IMR-90 (cell line): ENCODE measurements at regions not wholly inside any gene's neighbourhood (a gene's known extent, or its start where the extent isn't known, plus 50 kb on each side); places are given as distances from the start of the nearest gene placed in this dataset.
A peak's percentile ranks its signal among the peaks of the same experiment; 100 is the strongest.

Experiments used
- ATAC-seq: fragments of 200-7000 bp; cut with Tn5 transposase; 2 replicates; pipeline ENCODE4 v1.9.1; 2020; ENCODE audit warnings: low read depth, mild to moderate bottlenecking, moderate library complexity
- BruUV-seq: library from RNA; stranded (reverse); fragments of 400-500 nt; replicated peaks from 2 replicates; lab custom pipeline; 2021; lab: Mats Ljungman, UMichigan
- CTCF ChIA-PET: fragments of 300-600 bp; formaldehyde crosslinking; extraction: SDS; loops from one replicate; lab custom pipeline; 2021; ENCODE audit warnings: antibody characterized with exemption; lab: Yijun Ruan, JAX
- POLR2A ChIA-PET: fragments of 300-600 bp; sonication (Branson Sonifier 250); formaldehyde crosslinking; loops from one replicate; lab custom pipeline; 2022; ENCODE audit warnings: antibody characterized with exemption; ENCODE audit not compliant: unreplicated experiment; lab: Charles Lee
- DNase-seq: peaks from one replicate; pipeline ENCODE4 v3.0.0; 2013
- H2AFZ ChIP-seq: replicated peaks from 2 replicates; pipeline ENCODE3; 2013; ENCODE audit warnings: low read length, mild to moderate bottlenecking; ENCODE audit not compliant: poor library complexity
- H2AK5ac ChIP-seq: 2 replicates; pipeline ENCODE4 v1.6.1; 2013; ENCODE audit warnings: low read depth, low read length, inconsistent platforms
- H2AK9ac ChIP-seq: replicated peaks from 2 replicates; pipeline ENCODE3; 2013; ENCODE audit warnings: mild to moderate bottlenecking, low read depth, low read length, moderate library complexity; ENCODE audit not compliant: poor library complexity
- H2BK120ac ChIP-seq: 2 replicates; pipeline ENCODE4 v1.6.1; 2013; ENCODE audit warnings: low read depth, low read length, inconsistent platforms
- H2BK15ac ChIP-seq: 3 replicates; pipeline ENCODE4 v1.6.1; 2013; ENCODE audit warnings: low read depth, low read length, inconsistent platforms
- H2BK20ac ChIP-seq: 2 replicates; pipeline ENCODE4 v1.6.1; 2013; ENCODE audit warnings: low read depth, mild to moderate bottlenecking, inconsistent platforms, low read length, moderate library complexity
- H2BK5ac ChIP-seq: 2 replicates; pipeline ENCODE4 v1.6.1; 2013; ENCODE audit warnings: mild to moderate bottlenecking, low read depth, low read length, inconsistent platforms; ENCODE audit not compliant: poor library complexity, severe bottlenecking
- H3K14ac ChIP-seq: replicated peaks from 2 replicates; pipeline ENCODE4 v1.6.1; 2013; ENCODE audit warnings: low read depth, low read length, inconsistent platforms
- H3K18ac ChIP-seq: 2 replicates; pipeline ENCODE4 v1.6.1; 2013; ENCODE audit warnings: low read depth, low read length, control low read depth
- H3K23ac ChIP-seq: 2 replicates; pipeline ENCODE4 v1.6.1; 2013; ENCODE audit warnings: low read depth, low read length, inconsistent platforms
- H3K27ac ChIP-seq: 2 replicates; pipeline ENCODE4 v1.5.1; 2013; ENCODE audit warnings: mild to moderate bottlenecking, control low read depth, low read length; ENCODE audit not compliant: insufficient read depth
- H3K27me3 ChIP-seq: 2 replicates; pipeline ENCODE4 v1.6.1; 2013; ENCODE audit warnings: low read length; ENCODE audit not compliant: control insufficient read depth, insufficient read depth
- H3K36me3 ChIP-seq: 2 replicates; pipeline ENCODE4 v1.6.1; 2013; ENCODE audit warnings: low read length, mixed read lengths; ENCODE audit not compliant: control insufficient read depth, insufficient read depth
- H3K4ac ChIP-seq: 2 replicates; pipeline ENCODE4 v1.6.1; 2013; ENCODE audit warnings: low read depth, low read length, inconsistent platforms
- H3K4me1 ChIP-seq: 2 replicates; pipeline ENCODE4 v1.6.1; 2013; ENCODE audit warnings: low read length, mixed read lengths; ENCODE audit not compliant: control insufficient read depth, insufficient read depth
- H3K4me2 ChIP-seq: 2 replicates; pipeline ENCODE4 v1.6.1; 2013; ENCODE audit warnings: low read depth, mild to moderate bottlenecking, control low read depth, low read length, moderate library complexity
- H3K4me3 ChIP-seq: 2 replicates; pipeline ENCODE4 v1.5.1; 2013; ENCODE audit warnings: low read depth, mild to moderate bottlenecking, control low read depth, low read length, moderate library complexity; ENCODE audit not compliant: insufficient read depth
- H3K56ac ChIP-seq: 2 replicates; pipeline ENCODE4 v1.6.1; 2013; ENCODE audit warnings: low read length, inconsistent platforms; ENCODE audit not compliant: insufficient read depth; ENCODE audit errors: extremely low read depth
- H3K79me1 ChIP-seq, 2 experiments: 2 replicates each; pipeline ENCODE4 v1.6.1; 2013; ENCODE audit warnings: low read length in 2 of 2, inconsistent platforms in 1 of 2, low read depth in 1 of 2
- H3K9ac ChIP-seq: 2 replicates; pipeline ENCODE4 v1.6.1; 2013; ENCODE audit warnings: low read depth, low read length, control low read depth
- H3K9me1 ChIP-seq: 2 replicates; pipeline ENCODE4 v1.6.1; 2013; ENCODE audit warnings: low read length, inconsistent platforms; ENCODE audit not compliant: insufficient read depth
- H3K9me3 ChIP-seq: 2 replicates; pipeline ENCODE4 v1.6.1; 2013; ENCODE audit warnings: low read length; ENCODE audit not compliant: control insufficient read depth, insufficient read depth
- H4K20me1 ChIP-seq: 2 replicates; pipeline ENCODE4 v1.6.1; 2013; ENCODE audit warnings: low read length, inconsistent platforms; ENCODE audit not compliant: insufficient read depth
- H4K5ac ChIP-seq: 2 replicates; pipeline ENCODE4 v1.6.1; 2013; ENCODE audit warnings: mild to moderate bottlenecking, low read depth, low read length, control low read depth
- H4K8ac ChIP-seq, 2 experiments: 2 replicates each; pipeline ENCODE4 v1.6.1; 2013; ENCODE audit warnings: low read depth in 2 of 2, low read length in 2 of 2, control low read depth in 1 of 2, inconsistent platforms in 1 of 2
- H4K91ac ChIP-seq: 2 replicates; pipeline ENCODE4 v1.6.1; 2013; ENCODE audit warnings: low read depth, low read length, inconsistent platforms; ENCODE audit not compliant: insufficient read depth
- BHLHE40 ChIP-seq: fragments of 150-350 bp; IDR thresholded peaks from 2 replicates; pipeline ENCODE4 v1.6.1; 2016; ENCODE audit warnings: mild to moderate bottlenecking, low read depth, low read length
- CEBPB ChIP-seq: IDR thresholded peaks from 2 replicates; pipeline ENCODE4 v1.6.1; 2012; ENCODE audit warnings: low read depth, low read length, improper control_type of control experiment
- CHD1 ChIP-seq: IDR thresholded peaks from 2 replicates; pipeline ENCODE4 v1.6.1; 2012; ENCODE audit warnings: low read depth, low read length, improper control_type of control experiment
- FOS ChIP-seq: fragments of 150-350 bp; IDR thresholded peaks from 2 replicates; pipeline ENCODE4 v1.6.1; 2016; ENCODE audit warnings: low read depth, low read length
- MAFK ChIP-seq: IDR thresholded peaks from 2 replicates; pipeline ENCODE4 v1.6.1; 2012; ENCODE audit warnings: low read depth, low read length, improper control_type of control experiment
- MAZ ChIP-seq: IDR thresholded peaks from 2 replicates; pipeline ENCODE4 v1.6.1; 2012; ENCODE audit warnings: low read depth, mild to moderate bottlenecking, low read length, improper control_type of control experiment, moderate library complexity, borderline replicate concordance
- MXI1 ChIP-seq: IDR thresholded peaks from 2 replicates; pipeline ENCODE4 v1.6.1; 2012; ENCODE audit warnings: low read depth, mild to moderate bottlenecking, low read length, moderate library complexity, borderline replicate concordance
- NFE2L2 ChIP-seq: fragments of 150-350 bp; IDR thresholded peaks from 2 replicates; pipeline ENCODE4 v1.6.1; 2016; ENCODE audit warnings: low read depth, mild to moderate bottlenecking, low read length
- POLR2A ChIP-seq: IDR thresholded peaks from 2 replicates; pipeline ENCODE4 v1.6.1; 2012; ENCODE audit warnings: mild to moderate bottlenecking, low read depth, low read length
- RAD21 ChIP-seq: IDR thresholded peaks from 2 replicates; pipeline ENCODE4 v1.6.1; 2012; ENCODE audit warnings: low read length, improper control_type of control experiment
- RCOR1 ChIP-seq: IDR thresholded peaks from 2 replicates; pipeline ENCODE4 v1.6.1; 2012; ENCODE audit warnings: mild to moderate bottlenecking, low read length, improper control_type of control experiment; ENCODE audit not compliant: insufficient replicate concordance
- RFX5 ChIP-seq: IDR thresholded peaks from 2 replicates; pipeline ENCODE4 v1.8.0; 2012; ENCODE audit warnings: low read depth, mild to moderate bottlenecking, low read length, moderate library complexity
- SMC3 ChIP-seq: fragments of 150-350 bp; IDR thresholded peaks from 2 replicates; pipeline ENCODE4 v1.6.1; 2016; ENCODE audit warnings: low read depth, mild to moderate bottlenecking, antibody characterized with exemption, low read length, moderate library complexity
- WGBS, 2 experiments: methylation state at CpG; one replicate each; pipeline versions ENCODE4 v1.1.5 to v1.1.7; 2013; ENCODE audit warnings: missing lambda C conversion rate in 2 of 2; ENCODE audit not compliant: insufficient read length in 1 of 2; ENCODE audit errors: extremely low coverage in 2 of 2; 5-methylcytosine and 5-hydroxymethylcytosine counted together
- dilution Hi-C: fragments of 300-500 bp; cut with HindIII; formaldehyde crosslinking; loops from one replicate; pipeline ENCODE4 v1.14.3; 2018; ENCODE audit warnings: low sequenced_read_pairs; ENCODE audit not compliant: unreplicated experiment
- in situ Hi-C: fragments of 300-500 bp; cut with MboI; formaldehyde crosslinking; loops from 3 replicates; pipeline ENCODE4 v1.14.3; 2019; ENCODE audit warnings: low sequenced_read_pairs, inconsistent platforms, mixed read lengths
- intact Hi-C: fragments of 100-400 bp; cut with micrococcal nuclease; formaldehyde crosslinking; loops from 2 replicates; pipeline ENCODE4 v1.10.0; 2022
- TF ChIP-seq, protein P1 (sequence below): fragments of 150-350 bp; IDR thresholded peaks from 2 replicates; pipeline ENCODE4 v1.6.1; 2017; ENCODE audit warnings: mild to moderate bottlenecking, antibody characterized with exemption, low read length, low read depth
- TF ChIP-seq, protein P2 (sequence below): fragments of 150-350 bp; IDR thresholded peaks from 2 replicates; pipeline ENCODE4 v1.6.1; 2016; ENCODE audit warnings: low read depth, mild to moderate bottlenecking, low read length, moderate library complexity, borderline replicate concordance
- TF ChIP-seq, protein P3 (sequence below): conservative IDR thresholded peaks from 2 replicates; pipeline ENCODE4 v1.5.1; 2012; ENCODE audit warnings: mild to moderate bottlenecking, low read depth, low read length, improper control_type of control experiment

DNA sequence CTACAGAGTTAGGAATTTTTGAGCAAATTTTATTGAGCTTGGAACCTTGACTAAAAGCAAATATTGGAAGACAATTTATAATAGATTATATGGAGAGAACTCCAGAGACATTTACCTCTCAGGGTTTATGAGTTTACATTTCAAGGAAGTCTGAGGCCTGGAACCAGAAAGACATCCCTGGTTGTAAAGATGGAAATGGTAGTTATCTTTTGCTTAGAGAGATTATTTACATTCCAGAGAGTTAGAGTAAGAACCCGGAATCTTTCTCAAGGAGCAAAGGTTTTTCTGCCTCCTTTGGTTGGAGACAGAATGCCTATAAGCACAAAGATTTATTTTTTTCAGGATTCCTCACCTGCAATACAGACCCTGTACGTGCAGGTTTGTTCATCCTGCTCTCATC, 458.1 kb downstream of the TBL1XR1 start:
- in situ Hi-C loops = no loop called here
- Histone ChIP-seq H2AK9ac (no peak overlapping the region), H2BK120ac (no peak overlapping the region), H3K23ac (no peak overlapping the region), H3K4me3 (no peak overlapping the region), H2BK15ac (no peak overlapping the region), H3K36me3 (no peaks in the 10 kb centered on the region), H3K18ac (no peak overlapping the region), H3K4ac (no peak overlapping the region), H2AFZ (no peak overlapping the region), H2BK5ac (no peak overlapping the region), H3K4me1 (no peaks in the 10 kb centered on the region), H2AK5ac (no peak overlapping the region), H3K9ac (no peak overlapping the region), H3K4me2 (no peak overlapping the region; the same call in 1 of the 2 replicates), H3K14ac (no peak overlapping the region), H4K91ac (no peak overlapping the region; the same call in 1 of the 2 replicates), H4K20me1 (no peaks in the 10 kb centered on the region), H2BK20ac (0 out of 2 replicates have a peak overlapping the region, but pooled peaks have one; percentile 52), H3K56ac (no peak overlapping the region), H3K79me1 (no peaks in the 10 kb centered on the region), H4K5ac (no peak overlapping the region), H4K8ac (no peak overlapping the region), H3K27me3 (no peaks in the 10 kb centered on the region), H3K9me1 (no peaks in the 10 kb centered on the region), H3K27ac (no peak overlapping the region), H3K9me3 (no peaks in the 10 kb centered on the region)
- TF ChIP-seq FOS = no peak
- no peak for TF ChIP-seq CEBPB
- TF ChIP-seq, protein P1, sequence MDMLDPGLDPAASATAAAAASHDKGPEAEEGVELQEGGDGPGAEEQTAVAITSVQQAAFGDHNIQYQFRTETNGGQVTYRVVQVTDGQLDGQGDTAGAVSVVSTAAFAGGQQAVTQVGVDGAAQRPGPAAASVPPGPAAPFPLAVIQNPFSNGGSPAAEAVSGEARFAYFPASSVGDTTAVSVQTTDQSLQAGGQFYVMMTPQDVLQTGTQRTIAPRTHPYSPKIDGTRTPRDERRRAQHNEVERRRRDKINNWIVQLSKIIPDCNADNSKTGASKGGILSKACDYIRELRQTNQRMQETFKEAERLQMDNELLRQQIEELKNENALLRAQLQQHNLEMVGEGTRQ = no peak
- no peak for TF ChIP-seq RFX5
- TF ChIP-seq MAZ = no peak
- TF ChIP-seq CHD1 = no peak
- no peak for TF ChIP-seq RCOR1
- TF ChIP-seq POLR2A = no peak
- TF ChIP-seq, protein P2, sequence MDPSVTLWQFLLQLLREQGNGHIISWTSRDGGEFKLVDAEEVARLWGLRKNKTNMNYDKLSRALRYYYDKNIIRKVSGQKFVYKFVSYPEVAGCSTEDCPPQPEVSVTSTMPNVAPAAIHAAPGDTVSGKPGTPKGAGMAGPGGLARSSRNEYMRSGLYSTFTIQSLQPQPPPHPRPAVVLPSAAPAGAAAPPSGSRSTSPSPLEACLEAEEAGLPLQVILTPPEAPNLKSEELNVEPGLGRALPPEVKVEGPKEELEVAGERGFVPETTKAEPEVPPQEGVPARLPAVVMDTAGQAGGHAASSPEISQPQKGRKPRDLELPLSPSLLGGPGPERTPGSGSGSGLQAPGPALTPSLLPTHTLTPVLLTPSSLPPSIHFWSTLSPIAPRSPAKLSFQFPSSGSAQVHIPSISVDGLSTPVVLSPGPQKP = no peak
- no peak for TF ChIP-seq SMC3
- TF ChIP-seq MAFK = no peak
- TF ChIP-seq NFE2L2 = no peak
- TF ChIP-seq, protein P3, sequence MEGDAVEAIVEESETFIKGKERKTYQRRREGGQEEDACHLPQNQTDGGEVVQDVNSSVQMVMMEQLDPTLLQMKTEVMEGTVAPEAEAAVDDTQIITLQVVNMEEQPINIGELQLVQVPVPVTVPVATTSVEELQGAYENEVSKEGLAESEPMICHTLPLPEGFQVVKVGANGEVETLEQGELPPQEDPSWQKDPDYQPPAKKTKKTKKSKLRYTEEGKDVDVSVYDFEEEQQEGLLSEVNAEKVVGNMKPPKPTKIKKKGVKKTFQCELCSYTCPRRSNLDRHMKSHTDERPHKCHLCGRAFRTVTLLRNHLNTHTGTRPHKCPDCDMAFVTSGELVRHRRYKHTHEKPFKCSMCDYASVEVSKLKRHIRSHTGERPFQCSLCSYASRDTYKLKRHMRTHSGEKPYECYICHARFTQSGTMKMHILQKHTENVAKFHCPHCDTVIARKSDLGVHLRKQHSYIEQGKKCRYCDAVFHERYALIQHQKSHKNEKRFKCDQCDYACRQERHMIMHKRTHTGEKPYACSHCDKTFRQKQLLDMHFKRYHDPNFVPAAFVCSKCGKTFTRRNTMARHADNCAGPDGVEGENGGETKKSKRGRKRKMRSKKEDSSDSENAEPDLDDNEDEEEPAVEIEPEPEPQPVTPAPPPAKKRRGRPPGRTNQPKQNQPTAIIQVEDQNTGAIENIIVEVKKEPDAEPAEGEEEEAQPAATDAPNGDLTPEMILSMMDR = no peak
- TF ChIP-seq BHLHE40 = no peak
- no peak for TF ChIP-seq MXI1
- no peak for TF ChIP-seq RAD21
- dilution Hi-C loops = no loop called here
- CTCF ChIA-PET = no interaction called here
- ATAC-seq = peak; percentile 82
- BruUV-seq = no TSS peak
- POLR2A ChIA-PET = no interaction called here
- intact Hi-C loops = no loop called here
- no CpG with 5 or more reads among the region's 2 CpGs for WGBS, 2 experiments
- DNase-seq = peak; percentile 46
